ENCODE measurements at regions not wholly inside any gene's neighbourhood (a gene's known extent, or its start where the extent isn't known, plus 50 kb on each side); places are given as distances from the start of the nearest gene placed in this dataset.

- no peak overlapping the region for H3K27ac ChIP-seq (ENCODE audit: low read depth, low read length, poor library complexity, severe bottlenecking)
- intact Hi-C loops (cut with micrococcal nuclease; ENCODE audit: unreplicated experiment), result no loop called here
- H3K9me2 ChIP-seq (ENCODE audit: insufficient read depth, low read length), result no peaks in the 10 kb centered on the region; the same call in 1 of the 2 replicates
- CTCF ChIA-PET (ENCODE audit: unreplicated experiment), result no interaction called here
- H3K4me3 ChIP-seq (ENCODE audit: low read depth, low read length, poor library complexity, severe bottlenecking), result no peak overlapping the region
- no peaks in the 10 kb centered on the region for H4K20me1 ChIP-seq (ENCODE audit: insufficient read depth, low read length)
- H3K4me2 ChIP-seq (ENCODE audit: low read length), result no peak overlapping the region
- POLR2A ChIA-PET, result no interaction called here
- no TSS peak for BruUV-seq (replicated peaks)
- no peak for DNase-seq (ENCODE audit: low spot score)
- TF ChIP-seq CTCF (conservative IDR thresholded peaks at IDR 0.05; ENCODE audit: low read length) (no peak), EZH2phosphoT487 (IDR thresholded peaks at IDR 0.05; ENCODE audit: borderline replicate concordance, low read depth, low read length) (no peak)
- H3K9me3 ChIP-seq (ENCODE audit: low read length), result no peaks in the 10 kb centered on the region
- no peaks in the 10 kb centered on the region for H3K79me2 ChIP-seq (ENCODE audit: insufficient read depth, low read depth, low read length)
- no peaks in the 10 kb centered on the region for H3K4me1 ChIP-seq (ENCODE audit: insufficient read depth, low read length, poor library complexity, severe bottlenecking)
- H3K36me3 ChIP-seq (ENCODE audit: insufficient read depth, low read length), result no peaks in the 10 kb centered on the region
- H2AFZ ChIP-seq (ENCODE audit: low read length), result no peak overlapping the region
Measured at GRCh38 chr14:44654591-44654990, 147.5 kb upstream of the FSCB start.

- BruUV-seq (replicated peaks), result no TSS peak
- H2AFZ ChIP-seq (ENCODE audit: low read length), result no peak overlapping the region
- no peaks in the 10 kb centered on the region; the same call in 1 of the 2 replicates for H3K9me2 ChIP-seq (ENCODE audit: insufficient read depth, low read length)
Measured at GRCh38 chr14:44653641-44654040, 146.6 kb upstream of the FSCB start.

More at GRCh38 chr14:44653641-44654040, 146.6 kb upstream of the FSCB start:
- no peaks in the 10 kb centered on the region for H3K79me2 ChIP-seq (ENCODE audit: insufficient read depth, low read depth, low read length)
- intact Hi-C loops (cut with micrococcal nuclease; ENCODE audit: unreplicated experiment), result no loop called here
- CTCF ChIA-PET (ENCODE audit: unreplicated experiment), result no interaction called here
- no peaks in the 10 kb centered on the region for H3K4me1 ChIP-seq (ENCODE audit: insufficient read depth, low read length, poor library complexity, severe bottlenecking)
- H3K4me2 ChIP-seq (ENCODE audit: low read length), result no peak overlapping the region
- POLR2A ChIA-PET, result interaction anchor here (0.8 kb wide), 1 partner anchor 18 kb away, joined by 3 read pairs; no protein-coding TSS in a partner anchor
- no peak for DNase-seq (ENCODE audit: low spot score)
- H3K4me3 ChIP-seq (ENCODE audit: low read depth, low read length, poor library complexity, severe bottlenecking), result no peak overlapping the region
- no peaks in the 10 kb centered on the region for H4K20me1 ChIP-seq (ENCODE audit: insufficient read depth, low read length)
- H3K9me3 ChIP-seq (ENCODE audit: low read length), result no peaks in the 10 kb centered on the region
- TF ChIP-seq EZH2phosphoT487 (IDR thresholded peaks at IDR 0.05; ENCODE audit: borderline replicate concordance, low read depth, low read length), result no peak
- TF ChIP-seq CTCF (conservative IDR thresholded peaks at IDR 0.05; ENCODE audit: low read length), result no peak
- H3K36me3 ChIP-seq (ENCODE audit: insufficient read depth, low read length), result no peaks in the 10 kb centered on the region
- H3K27ac ChIP-seq (ENCODE audit: low read depth, low read length, poor library complexity, severe bottlenecking), result no peak overlapping the region

All from OCI-LY7 (cell line).